Naive B cell (primary cell): ENCODE measurements at regions not wholly inside any gene's neighbourhood (a gene's known extent, or its start where the extent isn't known, plus 50 kb on each side); places are given as distances from the start of the nearest gene placed in this dataset.

Experiments used
- ATAC-seq, 2 donors: fragments of 150-1000 bp; cut with Tn5 transposase; 2 replicates each; pipeline ENCODE4 v1.10.0; 2021; ENCODE audit warnings: low read depth in 2 of 2, mild to moderate bottlenecking in 2 of 2, moderate library complexity in 2 of 2
- DNase-seq: peaks from one replicate; pipeline ENCODE4 v3.0.0; 2022
- H3K27ac Mint-ChIP-seq, 6 donors: one replicate each; pipeline ENCODE4 v1.8.0; 2020 to 2022; ENCODE audit warnings: mild to moderate bottlenecking in 6 of 6, mixed read lengths in 6 of 6, moderate library complexity in 5 of 6, inconsistent platforms in 2 of 6
- H3K27me3 Mint-ChIP-seq, 3 donors: one replicate each; pipeline ENCODE4 v1.8.0; 2021 to 2022; ENCODE audit warnings: mixed read lengths in 3 of 3, mild to moderate bottlenecking in 1 of 3
- H3K36me3 Mint-ChIP-seq, 2 donors: one replicate each; pipeline ENCODE4 v1.8.0; 2020 to 2022; ENCODE audit warnings: mixed read lengths in 2 of 2, inconsistent platforms in 1 of 2, mild to moderate bottlenecking in 1 of 2
- H3K4me1 Mint-ChIP-seq, 3 donors: one replicate each; pipeline ENCODE4 v1.8.0; 2020 to 2022; ENCODE audit warnings: mixed read lengths in 3 of 3, inconsistent platforms in 1 of 3, mild to moderate bottlenecking in 1 of 3, moderate library complexity in 1 of 3
- H3K4me3 Mint-ChIP-seq, 8 donors: one replicate each; pipeline ENCODE4 v1.8.0; 2020 to 2022; ENCODE audit warnings: mild to moderate bottlenecking in 8 of 8, mixed read lengths in 8 of 8, moderate library complexity in 8 of 8, inconsistent platforms in 2 of 8
- H3K9me3 Mint-ChIP-seq, 7 donors: one replicate each; pipeline ENCODE4 v1.8.0; 2020 to 2022; ENCODE audit warnings: mixed read lengths in 7 of 7, mild to moderate bottlenecking in 5 of 7, inconsistent platforms in 2 of 7, moderate library complexity in 1 of 7

DNA sequence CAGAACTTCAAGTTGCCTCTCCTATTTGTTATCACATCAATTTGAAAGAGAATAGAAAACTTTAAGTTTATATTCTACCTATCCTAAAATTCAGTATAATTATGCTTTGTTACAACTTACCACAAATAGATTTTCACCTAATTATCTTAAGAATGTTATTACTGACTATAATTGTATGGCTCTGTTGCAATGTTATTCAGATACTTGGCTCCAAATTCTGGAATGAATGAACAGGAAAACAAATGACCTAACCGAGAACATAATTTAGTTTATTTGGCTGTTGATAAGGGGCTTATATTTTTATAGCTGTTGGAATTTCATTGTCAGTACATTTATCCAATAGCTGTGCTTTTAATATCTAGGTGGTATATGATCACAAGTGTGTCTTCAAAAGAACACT is 173.2 kb upstream of the GULP1 start:
- Mint-ChIP-seq H3K27me3 (no peaks in the 10 kb centered on the region), H3K27ac (no peak overlapping the region), H3K9me3 (peaks cover 0 to 5% (median 3%) of the 10 kb centered on the region in 7 donors), H3K4me1 (no peaks in the 10 kb centered on the region), H3K4me3 (no peak overlapping the region), H3K36me3 (no peaks in the 10 kb centered on the region)
- no peak for DNase-seq
- no peak for ATAC-seq

DNA sequence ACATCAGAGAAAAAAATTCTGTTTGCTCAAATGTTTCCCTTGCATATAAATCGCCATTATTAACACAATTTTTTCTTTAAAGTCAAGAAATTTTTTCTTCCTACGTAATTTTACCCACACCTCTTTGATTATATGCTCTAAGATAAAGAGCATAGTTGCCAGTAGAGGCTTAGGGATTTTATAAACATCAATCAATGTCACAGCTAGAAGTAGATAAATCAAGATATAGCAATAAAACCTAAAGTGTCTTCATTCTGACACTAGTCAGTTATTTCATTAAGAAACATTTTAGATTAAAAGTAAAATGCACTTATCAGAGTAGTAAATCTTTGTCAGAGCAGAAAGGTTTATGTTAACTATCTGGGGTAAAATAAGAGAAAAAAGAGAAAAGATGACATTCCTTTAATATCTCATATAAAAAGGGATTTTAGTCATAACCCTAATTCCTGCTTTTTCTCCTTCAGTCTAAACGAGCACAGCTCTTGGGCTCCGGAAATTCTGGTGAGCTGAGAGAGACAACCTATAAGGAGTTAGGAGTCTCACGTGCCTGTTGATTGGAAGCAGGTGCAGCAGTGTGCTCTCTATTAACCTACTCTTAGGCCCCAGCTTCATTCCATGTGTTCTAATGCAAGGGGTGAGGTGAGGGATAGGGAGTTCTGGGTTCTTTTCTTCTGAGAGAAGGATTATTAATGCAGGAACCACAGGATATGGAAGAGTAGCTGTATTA is 172.4 kb upstream of the GULP1 start:
- Mint-ChIP-seq H3K27me3 (no peaks in the 10 kb centered on the region), H3K4me3 (no peak overlapping the region), H3K36me3 (no peaks in the 10 kb centered on the region), H3K4me1 (no peaks in the 10 kb centered on the region), H3K9me3 (peaks cover 0 to 5% (median 1%) of the 10 kb centered on the region in 7 donors), H3K27ac (no peak overlapping the region)
- ATAC-seq (no peak), DNase-seq (no peak)

DNA sequence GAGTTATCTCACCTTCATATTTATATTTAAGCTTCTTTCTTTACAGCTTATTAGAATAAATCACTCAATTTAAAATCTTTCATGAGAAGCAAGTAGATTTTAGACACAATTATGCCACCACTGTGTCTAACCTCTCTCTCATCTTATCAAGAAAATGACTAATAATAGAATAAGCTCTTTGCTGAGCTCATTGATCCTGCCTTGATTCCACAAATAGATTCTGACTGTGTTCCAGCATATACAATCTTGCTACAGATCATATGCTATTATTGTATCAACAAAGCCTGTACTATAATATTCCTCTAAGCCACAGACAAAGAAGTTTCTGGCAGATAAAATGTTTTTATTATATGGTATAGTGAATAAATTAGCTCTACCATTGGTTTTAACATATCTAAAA is 168.7 kb upstream of the GULP1 start:
- DNase-seq (no peak), ATAC-seq (no peak)
- H3K4me1 Mint-ChIP-seq: no peaks in the 10 kb centered on the region
- no peak overlapping the region for H3K27ac Mint-ChIP-seq
- no peaks in the 10 kb centered on the region for H3K27me3 Mint-ChIP-seq
- peaks cover 0 to 5% (median 1%) of the 10 kb centered on the region in 7 donors for H3K9me3 Mint-ChIP-seq
- H3K36me3 Mint-ChIP-seq: no peaks in the 10 kb centered on the region
- no peak overlapping the region for H3K4me3 Mint-ChIP-seq

DNA sequence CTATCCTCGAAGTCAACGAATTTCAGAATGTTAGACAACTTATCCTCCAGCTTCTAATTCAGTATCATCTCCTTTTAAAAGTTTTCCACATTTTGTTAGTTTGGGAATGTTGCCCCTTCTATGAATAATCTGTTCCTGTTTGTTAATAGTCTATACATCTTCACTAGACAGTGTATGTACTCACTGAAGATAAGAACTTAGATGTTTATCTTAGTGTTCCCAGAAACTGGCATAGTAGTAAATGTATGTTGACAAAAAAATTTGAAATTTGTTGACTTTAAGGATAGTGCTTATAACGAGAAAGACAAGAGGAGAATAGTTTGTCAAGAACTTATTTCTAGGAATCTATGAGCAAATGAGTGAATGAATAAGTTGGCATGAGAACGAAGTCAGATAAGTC is 162.0 kb upstream of the GULP1 start:
- Mint-ChIP-seq H3K27ac (no peak overlapping the region), H3K27me3 (no peaks in the 10 kb centered on the region), H3K4me1 (no peaks in the 10 kb centered on the region), H3K36me3 (no peaks in the 10 kb centered on the region), H3K4me3 (no peak overlapping the region), H3K9me3 (peaks cover 0 to 4% (median 0%) of the 10 kb centered on the region in 7 donors)
- ATAC-seq: no peak
- no peak for DNase-seq

DNA sequence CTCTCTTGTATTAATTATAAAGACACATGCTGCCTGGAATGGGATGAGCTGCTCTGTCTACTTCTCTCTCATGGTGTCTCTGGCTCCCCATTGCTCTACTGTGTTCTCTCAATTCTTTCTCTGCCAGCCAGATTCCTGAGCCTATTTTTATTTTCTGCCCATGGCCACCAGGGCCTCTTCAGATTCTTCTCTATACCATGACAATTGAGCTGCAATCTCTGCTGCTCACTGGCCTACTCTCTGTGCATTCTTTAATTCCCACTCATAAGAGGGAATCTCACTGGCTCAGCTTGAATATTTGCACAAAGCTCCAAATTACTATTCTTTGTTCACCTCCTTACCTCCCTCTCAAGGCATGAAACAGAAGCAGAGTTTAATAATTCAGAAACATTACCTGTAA is 161.4 kb upstream of the GULP1 start:
- H3K36me3 Mint-ChIP-seq: no peaks in the 10 kb centered on the region
- H3K4me1 Mint-ChIP-seq: no peaks in the 10 kb centered on the region
- no peak for DNase-seq
- ATAC-seq: no peak
- no peak overlapping the region for H3K4me3 Mint-ChIP-seq
- peaks cover 0 to 5% (median 0%) of the 10 kb centered on the region in 7 donors for H3K9me3 Mint-ChIP-seq
- H3K27ac Mint-ChIP-seq: no peak overlapping the region
- no peaks in the 10 kb centered on the region for H3K27me3 Mint-ChIP-seq

DNA sequence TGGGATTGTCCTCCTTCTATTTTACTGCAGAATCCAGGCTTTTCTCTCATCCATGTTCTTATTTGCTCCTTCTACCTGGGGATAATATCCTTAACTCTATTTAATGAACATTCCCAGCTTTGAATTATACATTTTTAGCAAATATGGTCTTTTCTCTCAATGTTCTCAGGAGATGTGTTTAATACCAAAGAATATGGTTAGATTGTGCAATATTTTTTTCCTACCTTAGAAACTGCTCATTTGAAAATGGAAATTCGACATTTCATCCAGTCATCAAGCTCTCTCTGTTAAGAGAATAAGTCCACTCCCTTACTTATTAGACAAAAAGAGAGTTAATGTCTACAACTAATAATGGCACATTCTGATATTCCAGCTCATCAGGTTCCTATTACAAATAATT is 160.4 kb upstream of the GULP1 start:
- Mint-ChIP-seq H3K27ac (no peak overlapping the region), H3K27me3 (no peaks in the 10 kb centered on the region), H3K9me3 (peaks cover 0 to 5% (median 0%) of the 10 kb centered on the region in 7 donors), H3K36me3 (no peaks in the 10 kb centered on the region), H3K4me1 (no peaks in the 10 kb centered on the region), H3K4me3 (no peak overlapping the region)
- DNase-seq (no peak), ATAC-seq (no peak)

DNA sequence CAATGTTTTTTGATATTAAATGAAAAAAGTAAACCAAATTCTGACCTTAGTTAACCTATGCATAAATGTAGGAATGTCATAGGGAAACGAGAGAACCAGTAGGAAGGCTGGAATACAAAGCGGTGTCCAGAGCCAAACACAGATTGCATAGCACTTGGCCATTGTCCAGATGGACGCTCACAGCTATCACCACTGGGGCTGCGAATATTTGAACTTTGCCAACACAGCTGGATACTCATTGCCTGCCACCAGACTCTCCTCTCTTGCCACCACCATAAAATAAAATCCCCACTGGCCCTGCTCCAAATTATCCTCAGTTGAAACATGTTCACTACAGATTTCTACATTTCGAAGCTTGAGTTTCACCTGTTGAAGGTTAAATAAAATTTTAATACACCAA is 159.3 kb upstream of the GULP1 start:
- H3K4me1 Mint-ChIP-seq: no peaks in the 10 kb centered on the region
- H3K27me3 Mint-ChIP-seq: no peaks in the 10 kb centered on the region
- DNase-seq (no peak), ATAC-seq (no peak)
- no peak overlapping the region for H3K27ac Mint-ChIP-seq
- peaks cover 0 to 5% (median 0%) of the 10 kb centered on the region in 7 donors for H3K9me3 Mint-ChIP-seq
- no peak overlapping the region for H3K4me3 Mint-ChIP-seq
- no peaks in the 10 kb centered on the region for H3K36me3 Mint-ChIP-seq

DNA sequence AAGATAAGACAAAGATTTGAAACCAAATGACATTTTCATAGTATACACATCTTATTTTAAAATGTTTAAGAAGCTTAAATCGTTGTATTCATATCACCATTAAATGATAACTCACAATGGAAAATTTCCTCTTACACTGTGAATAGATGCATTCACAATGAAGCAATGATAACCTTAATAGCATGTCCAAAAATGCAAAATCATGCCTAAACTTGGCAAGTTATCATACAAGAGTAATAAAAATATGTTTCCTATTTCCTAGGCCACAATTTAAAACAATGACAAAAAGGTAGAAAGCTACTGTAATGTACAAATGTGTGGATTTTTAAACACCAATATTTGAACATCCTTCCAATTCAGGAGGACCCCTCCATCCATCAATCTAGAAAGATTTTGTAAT is 157.4 kb upstream of the GULP1 start:
- ATAC-seq (no peak), DNase-seq (no peak)
- Mint-ChIP-seq H3K36me3 (no peaks in the 10 kb centered on the region), H3K4me3 (no peak overlapping the region), H3K27me3 (no peaks in the 10 kb centered on the region), H3K4me1 (no peaks in the 10 kb centered on the region), H3K9me3 (peaks cover 0 to 5% (median 0%) of the 10 kb centered on the region in 7 donors), H3K27ac (no peak overlapping the region)

DNA sequence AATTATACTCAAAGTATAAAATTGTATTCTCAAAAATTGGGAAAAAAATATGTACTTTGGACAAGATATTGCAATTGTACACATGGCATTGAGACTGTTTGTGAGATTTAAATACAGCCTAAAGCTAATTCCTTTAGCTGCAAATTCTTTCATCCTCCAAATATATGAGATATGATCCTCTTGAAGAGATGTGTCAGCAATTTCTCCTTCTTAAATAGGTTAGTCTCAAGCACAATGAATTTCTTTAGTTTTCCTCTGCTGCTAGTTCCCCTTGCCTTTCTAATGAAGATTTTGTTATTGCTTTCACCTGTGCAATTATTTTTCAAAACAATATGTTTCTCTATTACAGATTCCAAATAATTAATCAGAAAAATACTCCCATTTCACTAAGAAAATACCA is 153.4 kb upstream of the GULP1 start:
- Mint-ChIP-seq H3K27ac (no peak overlapping the region), H3K4me1 (no peaks in the 10 kb centered on the region), H3K4me3 (no peak overlapping the region), H3K27me3 (no peaks in the 10 kb centered on the region), H3K9me3 (peaks cover 0 to 8% (median 2%) of the 10 kb centered on the region in 7 donors), H3K36me3 (no peaks in the 10 kb centered on the region)
- DNase-seq (no peak), ATAC-seq (no peak)

DNA sequence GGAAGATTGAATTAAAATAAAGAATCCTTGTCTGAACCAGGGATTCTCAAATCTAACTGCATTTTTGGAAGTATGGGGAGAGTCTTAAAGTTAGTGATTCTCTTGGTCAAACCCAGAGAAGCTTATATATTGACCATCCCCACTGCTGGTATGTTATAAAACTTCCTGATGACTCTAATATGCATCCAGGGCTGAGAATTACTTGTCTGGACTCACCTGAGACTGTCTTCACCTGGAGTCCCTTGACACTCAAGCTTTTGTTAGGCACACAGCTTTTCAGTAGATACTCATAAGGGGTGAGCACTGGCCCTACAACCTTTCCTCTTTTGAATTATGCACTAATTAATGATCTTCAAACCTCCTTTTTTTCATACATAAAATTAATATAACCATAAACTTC is 149.6 kb upstream of the GULP1 start:
- H3K9me3 Mint-ChIP-seq: peaks cover 0 to 6% (median 3%) of the 10 kb centered on the region in 7 donors
- no peak for DNase-seq
- no peaks in the 10 kb centered on the region for H3K36me3 Mint-ChIP-seq
- H3K27me3 Mint-ChIP-seq: no peaks in the 10 kb centered on the region
- H3K4me1 Mint-ChIP-seq: no peaks in the 10 kb centered on the region
- H3K27ac Mint-ChIP-seq: no peak overlapping the region
- H3K4me3 Mint-ChIP-seq: no peak overlapping the region
- no peak for ATAC-seq

DNA sequence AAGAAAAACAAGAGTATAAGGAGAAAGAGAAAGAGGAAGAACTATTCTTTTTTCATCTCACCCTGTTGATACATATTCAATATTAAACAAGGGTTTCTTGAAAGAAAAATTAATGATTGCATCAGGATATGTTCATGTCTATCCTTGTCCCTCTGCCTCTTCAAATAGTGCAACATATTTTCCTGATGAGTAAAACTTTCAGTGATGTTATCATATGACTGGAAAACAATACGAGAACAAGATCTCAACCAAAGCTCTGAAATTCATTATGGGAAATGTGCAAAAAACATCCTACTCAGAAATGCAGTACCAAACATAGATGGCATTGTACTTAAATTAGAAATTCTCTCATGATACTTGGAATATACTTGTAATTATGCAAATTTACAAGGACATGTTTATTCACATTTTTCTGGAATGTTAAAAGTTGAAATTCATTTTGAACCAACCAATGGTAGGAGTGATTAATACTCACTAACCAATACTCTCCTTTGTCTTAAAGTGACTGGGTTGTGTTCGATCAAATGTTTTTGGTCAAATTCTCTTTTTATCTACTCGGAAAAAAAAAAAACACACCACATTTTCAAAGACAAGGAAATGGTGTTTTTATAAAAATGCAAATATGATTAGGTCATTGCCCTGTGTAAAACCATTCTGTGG is 148.9 kb upstream of the GULP1 start:
- no peak overlapping the region for H3K27ac Mint-ChIP-seq
- no peaks in the 10 kb centered on the region for H3K4me1 Mint-ChIP-seq
- H3K4me3 Mint-ChIP-seq: no peak overlapping the region
- no peak for DNase-seq
- no peaks in the 10 kb centered on the region for H3K27me3 Mint-ChIP-seq
- ATAC-seq: no peak
- H3K36me3 Mint-ChIP-seq: no peaks in the 10 kb centered on the region
- H3K9me3 Mint-ChIP-seq: peaks cover 0 to 6% (median 3%) of the 10 kb centered on the region in 7 donors

DNA sequence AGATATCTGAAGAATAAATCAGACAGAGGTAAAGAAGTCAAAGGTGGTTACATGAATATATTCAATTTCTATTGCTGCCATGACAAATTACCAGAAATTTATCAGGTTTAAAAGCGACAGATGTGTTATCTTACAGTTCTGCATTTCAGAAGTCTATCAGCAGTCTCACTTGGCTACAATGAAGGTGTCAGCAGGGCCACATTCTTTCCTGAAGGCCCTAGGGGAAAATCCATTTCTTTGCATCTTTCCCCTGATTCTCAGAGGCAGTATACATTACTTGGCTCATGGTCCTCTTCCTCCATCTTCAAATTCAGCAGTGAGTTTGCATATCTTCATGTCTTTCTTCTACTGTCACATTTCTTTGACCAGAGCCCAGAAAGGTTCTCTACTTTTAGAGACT is 145.8 kb upstream of the GULP1 start:
- H3K36me3 Mint-ChIP-seq: no peaks in the 10 kb centered on the region
- no peak overlapping the region for H3K4me3 Mint-ChIP-seq
- no peaks in the 10 kb centered on the region for H3K4me1 Mint-ChIP-seq
- peaks cover 0 to 6% (median 3%) of the 10 kb centered on the region in 7 donors for H3K9me3 Mint-ChIP-seq
- no peak overlapping the region for H3K27ac Mint-ChIP-seq
- no peaks in the 10 kb centered on the region for H3K27me3 Mint-ChIP-seq
- no peak for ATAC-seq
- DNase-seq: no peak

DNA sequence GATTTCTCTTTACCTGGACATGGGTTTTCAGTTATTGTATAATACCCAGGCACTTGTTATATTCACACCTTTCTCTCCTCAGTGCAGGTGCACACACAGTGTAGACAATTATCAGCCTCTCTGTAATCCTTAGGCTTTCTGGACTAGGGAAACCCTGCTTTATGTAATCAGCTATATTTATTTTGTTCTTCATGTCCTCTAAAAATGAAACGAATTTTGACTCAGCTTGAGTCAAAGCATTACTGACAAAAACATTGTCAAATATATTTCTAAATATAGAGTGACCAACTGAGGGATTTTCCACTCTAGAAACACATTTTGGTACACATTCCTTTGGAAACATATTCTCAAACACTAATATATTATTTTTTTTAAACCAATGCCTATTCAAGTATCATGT is 144.8 kb upstream of the GULP1 start:
- H3K36me3 Mint-ChIP-seq: no peaks in the 10 kb centered on the region
- H3K9me3 Mint-ChIP-seq: peaks cover 0 to 6% (median 2%) of the 10 kb centered on the region in 7 donors
- no peak overlapping the region for H3K27ac Mint-ChIP-seq
- H3K27me3 Mint-ChIP-seq: no peaks in the 10 kb centered on the region
- no peaks in the 10 kb centered on the region for H3K4me1 Mint-ChIP-seq
- DNase-seq: no peak
- no peak overlapping the region for H3K4me3 Mint-ChIP-seq
- ATAC-seq: no peak

DNA sequence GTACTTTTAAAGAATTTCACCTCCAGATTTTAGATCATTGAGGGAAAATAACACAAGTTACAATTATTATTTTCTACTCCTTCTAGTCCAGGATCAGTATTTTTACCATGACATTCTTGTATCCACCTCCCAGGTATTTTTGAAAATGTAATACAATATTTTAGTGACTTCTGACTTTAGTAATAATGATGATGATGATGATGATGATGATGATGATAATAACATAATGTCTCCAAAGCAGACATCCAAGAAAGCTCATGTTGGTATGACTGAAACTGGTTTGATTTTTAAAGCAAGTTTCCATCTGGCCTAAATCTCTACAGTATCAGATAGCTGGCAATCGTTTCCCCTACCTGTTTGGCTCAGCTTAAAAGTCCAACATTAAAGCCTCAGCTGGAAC is 140.0 kb upstream of the GULP1 start:
- DNase-seq: no peak
- Mint-ChIP-seq H3K27me3 (no peaks in the 10 kb centered on the region), H3K9me3 (peaks cover 0 to 6% (median 0%) of the 10 kb centered on the region in 7 donors), H3K4me3 (no peak overlapping the region), H3K36me3 (no peaks in the 10 kb centered on the region), H3K27ac (no peak overlapping the region), H3K4me1 (no peaks in the 10 kb centered on the region)
- no peak for ATAC-seq
